GM23338 (cell line): ENCODE measurements at regions not wholly inside any gene's neighbourhood (a gene's known extent, or its start where the extent isn't known, plus 50 kb on each side); places are given as distances from the start of the nearest gene placed in this dataset.
"Not testable (repeated sequence)": the region's sequence is repeated elsewhere in the genome, so short reads cannot be mapped to it uniquely, and the experiment has no call there.

Experiments
- ATAC-seq: fragments of 200-7000 bp; cut with Tn5 transposase; 3 replicates; pipeline ENCODE4 v1.9.1; 2020
- DNase-seq: peaks from one replicate; pipeline ENCODE4 v3.0.0-alpha.2; 2015; ENCODE audit warnings: low spot score
- H2AFZ ChIP-seq: fragments of 200-600 bp; sonication (generic); 2 replicates; pipeline ENCODE4 v1.8.0; 2016; ENCODE audit warnings: antibody characterized with exemption, mild to moderate bottlenecking, moderate library complexity
- H3F3A ChIP-seq: fragments of 200-600 bp; sonication (generic); replicated peaks from 2 replicates; pipeline ENCODE4 v1.8.0; 2017; ENCODE audit warnings: antibody characterized with exemption, mixed run types, low read depth
- H3K27ac ChIP-seq: fragments of 200-600 bp; sonication (generic); 2 replicates; pipeline ENCODE4 v1.6.1; 2016; ENCODE audit warnings: low read depth
- H3K27me3 ChIP-seq: fragments of 200-600 bp; sonication (generic); 2 replicates; pipeline ENCODE4 v1.8.0; 2016; ENCODE audit warnings: mild to moderate bottlenecking, mixed run types, moderate library complexity; ENCODE audit not compliant: insufficient read depth
- H3K36me3 ChIP-seq: fragments of 200-600 bp; sonication (generic); 2 replicates; pipeline ENCODE4 v1.8.0; 2016; ENCODE audit warnings: mild to moderate bottlenecking; ENCODE audit not compliant: insufficient read depth
- H3K4me1 ChIP-seq: fragments of 200-600 bp; sonication (generic); 2 replicates; pipeline ENCODE4 v1.8.0; 2016; ENCODE audit warnings: mild to moderate bottlenecking, moderate library complexity; ENCODE audit not compliant: insufficient read depth
- H3K4me2 ChIP-seq: fragments of 200-600 bp; sonication (generic); 2 replicates; pipeline ENCODE4 v1.7.1; 2017; ENCODE audit warnings: mixed run types
- H3K4me3 ChIP-seq: fragments of 200-600 bp; sonication (generic); 2 replicates; pipeline ENCODE4 v1.6.1; 2016; ENCODE audit warnings: mixed run types
- H3K79me2 ChIP-seq: fragments of 200-600 bp; sonication (generic); replicated peaks from 2 replicates; pipeline ENCODE4 v1.8.0; 2017; ENCODE audit warnings: mild to moderate bottlenecking; ENCODE audit not compliant: insufficient read depth
- H3K9me2 ChIP-seq: fragments of 200-600 bp; sonication (generic); 2 replicates; pipeline ENCODE4 v1.8.0; 2017; ENCODE audit not compliant: insufficient read depth
- H4K20me1 ChIP-seq: fragments of 200-600 bp; sonication (generic); replicated peaks from 2 replicates; pipeline ENCODE4 v1.8.0; 2017; ENCODE audit warnings: mild to moderate bottlenecking; ENCODE audit not compliant: insufficient read depth
- H3K27ac Mint-ChIP-seq: 2 replicates; pipeline ENCODE4 v1.8.0; 2020; ENCODE audit warnings: inconsistent platforms, mild to moderate bottlenecking, moderate library complexity, mixed read lengths
- H3K27me3 Mint-ChIP-seq: 3 replicates; pipeline ENCODE4 v1.8.0; 2022; ENCODE audit warnings: low read depth, mild to moderate bottlenecking, moderate library complexity, mixed read lengths, inconsistent platforms; ENCODE audit not compliant: insufficient read depth, poor library complexity
- H3K36me3 Mint-ChIP-seq: 3 replicates; pipeline ENCODE4 v1.8.0; 2021; ENCODE audit warnings: low read depth, mild to moderate bottlenecking, inconsistent platforms, moderate library complexity, mixed read lengths
- H3K4me1 Mint-ChIP-seq: 3 replicates; pipeline ENCODE4 v1.8.0; 2020; ENCODE audit warnings: mild to moderate bottlenecking, inconsistent platforms, mixed read lengths
- H3K4me3 Mint-ChIP-seq: 3 replicates; pipeline ENCODE4 v1.8.0; 2021; ENCODE audit warnings: moderate library complexity, mild to moderate bottlenecking, inconsistent platforms, mixed read lengths
- H3K9me3 Mint-ChIP-seq: 3 replicates; pipeline ENCODE4 v1.8.0; 2020; ENCODE audit warnings: moderate library complexity, mild to moderate bottlenecking, inconsistent platforms, mixed read lengths
- CREB1 ChIP-seq: fragments of 250-450 bp; sonication (Bioruptor Pico); IDR thresholded peaks from 2 replicates; pipeline ENCODE4 v1.5.0; 2020; ENCODE audit warnings: low read depth, mild to moderate bottlenecking, moderate library complexity
- CTCF ChIP-seq, 2 experiments: fragments of 200-600 bp in 1 of 2; sonication (generic) in 1 of 2; conservative IDR thresholded peaks; 2 replicates each; pipeline versions ENCODE4 v1.5.1 to v1.6.1; 2016 to 2017; ENCODE audit warnings: antibody characterized with exemption in 2 of 2, low read depth in 2 of 2, mild to moderate bottlenecking in 2 of 2, moderate library complexity in 1 of 2
- EZH2phosphoT487 ChIP-seq: fragments of 200-600 bp; sonication (generic); IDR thresholded peaks from one replicate; pipeline ENCODE4 v1.8.1; 2018; ENCODE audit warnings: antibody characterized with exemption; ENCODE audit not compliant: unreplicated experiment
- JUNB ChIP-seq: IDR thresholded peaks from one replicate; pipeline ENCODE4 v1.6.1; 2016; ENCODE audit warnings: antibody characterized with exemption; ENCODE audit not compliant: unreplicated experiment
- NANOG ChIP-seq: IDR thresholded peaks from 2 replicates; pipeline ENCODE4 v1.6.1; 2016; ENCODE audit warnings: antibody characterized with exemption, borderline replicate concordance
- POLR2AphosphoS5 ChIP-seq: IDR thresholded peaks from 2 replicates; pipeline ENCODE4 v1.6.1; 2016; ENCODE audit warnings: antibody characterized with exemption, low read depth
- ZNF331 ChIP-seq: fragments of 250-450 bp; sonication (Bioruptor Pico); IDR thresholded peaks from 2 replicates; pipeline ENCODE4 v1.5.0; 2020; ENCODE audit warnings: low read depth, mild to moderate bottlenecking, moderate library complexity

- no peaks in the 10 kb centered on the region for H3K36me3 ChIP-seq
- Mint-ChIP-seq H3K27ac (no peak overlapping the region), H3K36me3 (peaks cover 10% of the 10 kb centered on the region; the same call in 2 of the 3 replicates), H3K27me3 (peaks cover 1% of the 10 kb centered on the region), H3K4me1 (peaks cover 10% of the 10 kb centered on the region), H3K4me3 (no peak overlapping the region), H3K9me3 (peaks cover 23% of the 10 kb centered on the region)
- no peaks in the 10 kb centered on the region for H3K4me1 ChIP-seq
- H3K79me2 ChIP-seq = no peaks in the 10 kb centered on the region
- H3K4me3 ChIP-seq = no peak overlapping the region
- no peaks in the 10 kb centered on the region for H4K20me1 ChIP-seq
- no peaks in the 10 kb centered on the region for H3K9me2 ChIP-seq
- TF ChIP-seq CTCF (conservative IDR thresholded peaks at IDR 0.05; ENCODE audit: low read depth in 2 of 2) (no peak), CREB1 (CRISPR knock-in tag) (no peak), POLR2AphosphoS5 (no peak), NANOG (no peak), ZNF331 (CRISPR knock-in tag) (no peak), EZH2phosphoT487 (no peak)
- DNase-seq = no peak
- no peak overlapping the region for H3K4me2 ChIP-seq
- H3K27me3 ChIP-seq = no peaks in the 10 kb centered on the region
- H2AFZ ChIP-seq = no peak overlapping the region
- no peak overlapping the region for H3K27ac ChIP-seq
- H3F3A ChIP-seq = no peaks in the 10 kb centered on the region
- no peak for ATAC-seq
These were observed 50.5 kb upstream of the OTOS start for GRCh38 chr2:240191001-240191400.

- peaks cover 16% of the 10 kb centered on the region for H3K9me3 Mint-ChIP-seq
- H3K4me1 Mint-ChIP-seq = peaks cover 10% of the 10 kb centered on the region
- Histone ChIP-seq H4K20me1 (no peaks in the 10 kb centered on the region), H3K4me1 (no peaks in the 10 kb centered on the region), H2AFZ (no peak overlapping the region), H3K36me3 (no peaks in the 10 kb centered on the region), H3K9me2 (no peaks in the 10 kb centered on the region), H3K4me2 (no peak overlapping the region), H3F3A (no peaks in the 10 kb centered on the region), H3K27me3 (no peaks in the 10 kb centered on the region), H3K27ac (no peak overlapping the region), H3K79me2 (no peaks in the 10 kb centered on the region), H3K4me3 (no peak overlapping the region)
- H3K36me3 Mint-ChIP-seq = peaks cover 6% of the 10 kb centered on the region; the same call in 1 of the 3 replicates
- TF ChIP-seq EZH2phosphoT487 = no peak
- TF ChIP-seq JUNB = no peak
- TF ChIP-seq POLR2AphosphoS5 = no peak
- no peak for DNase-seq
- H3K4me3 Mint-ChIP-seq = no peak overlapping the region
- no peak overlapping the region for H3K27ac Mint-ChIP-seq
- ATAC-seq = no peak
- peaks cover 1% of the 10 kb centered on the region for H3K27me3 Mint-ChIP-seq
These were observed 52.2 kb upstream of the OTOS start for GRCh38 chr2:240192661-240193060.

- H3K27ac ChIP-seq, H3K27me3 Mint-ChIP-seq, H3K36me3 Mint-ChIP-seq, H3K27me3 ChIP-seq, H3K4me3 Mint-ChIP-seq, H3F3A ChIP-seq, H3K4me2 ChIP-seq, H3K4me1 Mint-ChIP-seq, H3K79me2 ChIP-seq, H3K27ac Mint-ChIP-seq, H3K9me3 Mint-ChIP-seq, H3K4me3 ChIP-seq, H4K20me1 ChIP-seq, H3K4me1 ChIP-seq, H3K36me3 ChIP-seq, H3K9me2 ChIP-seq: not testable (repeated sequence)
- DNase-seq (peak; percentile 47), ATAC-seq (peak; percentile 89)
- peak overlapping the region; percentile 94 for H2AFZ ChIP-seq
- peak in 1 of 2 experiments; percentile 59; a peak in 2 of 4 replicates for TF ChIP-seq CTCF (conservative IDR thresholded peaks at IDR 0.05; ENCODE audit: low read depth in 2 of 2)
These were observed 53.9 kb upstream of the OTOS start for GRCh38 chr2:240194341-240194762.
